SK-N-SH treated with all-trans-retinoic acid at 6 μM for 48 hours (cell line): ENCODE measurements at regions not wholly inside any gene's neighbourhood (a gene's known extent, or its start where the extent isn't known, plus 50 kb on each side); places are given as distances from the start of the nearest gene placed in this dataset.

Experiments
- ATAC-seq: fragments of 200-7000 bp; cut with Tn5 transposase; 3 replicates; pipeline ENCODE4 v1.9.1; 2020; ENCODE audit warnings: mild to moderate bottlenecking, moderate library complexity
- ARNTL ChIP-seq: fragments of 450-650 bp; formaldehyde crosslinking; IDR thresholded peaks from 2 replicates; pipeline ENCODE4 v1.5.0; 2020; ENCODE audit warnings: low read depth, mild to moderate bottlenecking, moderate library complexity, borderline replicate concordance
- BACH2 ChIP-seq: fragments of 250-450 bp; sonication (Bioruptor Pico); IDR thresholded peaks from 2 replicates; pipeline ENCODE4 v1.9.0; 2021; ENCODE audit warnings: mild to moderate bottlenecking, borderline replicate concordance
- CSDC2 ChIP-seq: fragments of 250-450 bp; sonication (Bioruptor Pico); IDR thresholded peaks from 2 replicates; pipeline ENCODE4 v1.5.0; 2020; ENCODE audit warnings: mild to moderate bottlenecking, moderate library complexity
- ESRRG ChIP-seq: fragments of 250-450 bp; sonication (Bioruptor Pico); IDR thresholded peaks from 2 replicates; pipeline ENCODE4 v1.6.1; 2021; ENCODE audit warnings: mild to moderate bottlenecking
- GLIS3 ChIP-seq: fragments of 250-450 bp; sonication (Bioruptor Pico); IDR thresholded peaks from 2 replicates; pipeline ENCODE4 v1.5.0; 2020; ENCODE audit warnings: mild to moderate bottlenecking, moderate library complexity
- ISL1 ChIP-seq: fragments of 250-450 bp; sonication (Bioruptor Pico); IDR thresholded peaks from 2 replicates; pipeline ENCODE4 v2.1.2; 2022; ENCODE audit warnings: mild to moderate bottlenecking, moderate library complexity
- OSR1 ChIP-seq: fragments of 250-450 bp; sonication (Bioruptor Pico); IDR thresholded peaks from 2 replicates; pipeline ENCODE4 v1.8.0; 2022; ENCODE audit warnings: moderate library complexity, mild to moderate bottlenecking, inconsistent platforms
- PATZ1 ChIP-seq: fragments of 250-450 bp; sonication (Bioruptor Pico); IDR thresholded peaks from 2 replicates; pipeline ENCODE4 v1.8.0; 2020; ENCODE audit warnings: mild to moderate bottlenecking, moderate library complexity, borderline replicate concordance
- PPARA ChIP-seq: fragments of 250-450 bp; sonication (Bioruptor Pico); IDR thresholded peaks from 2 replicates; pipeline ENCODE4 v1.5.0; 2020; ENCODE audit warnings: mild to moderate bottlenecking, borderline replicate concordance
- RARB ChIP-seq: fragments of 250-450 bp; sonication (Bioruptor Pico); IDR thresholded peaks from 2 replicates; pipeline ENCODE4 v1.8.0; 2021; ENCODE audit warnings: mild to moderate bottlenecking, moderate library complexity
- SNAI2 ChIP-seq: fragments of 250-450 bp; sonication (Bioruptor Pico); IDR thresholded peaks from 2 replicates; pipeline ENCODE4 v1.5.0; 2020; ENCODE audit warnings: mild to moderate bottlenecking, moderate library complexity
- TCF4 ChIP-seq: fragments of 250-450 bp; sonication (Bioruptor Pico); IDR thresholded peaks from 2 replicates; pipeline ENCODE4 v1.8.0; 2021; ENCODE audit warnings: mild to moderate bottlenecking, moderate library complexity, borderline replicate concordance
- TOX ChIP-seq: fragments of 250-450 bp; sonication (Bioruptor Pico); IDR thresholded peaks from 2 replicates; pipeline ENCODE4 v1.8.0; 2021; ENCODE audit warnings: mild to moderate bottlenecking, moderate library complexity, borderline replicate concordance
- ZC3H10 ChIP-seq: fragments of 250-450 bp; sonication (Bioruptor Pico); IDR thresholded peaks from 2 replicates; pipeline ENCODE4 v1.5.1; 2021; ENCODE audit warnings: mild to moderate bottlenecking, moderate library complexity
- ZFP30 ChIP-seq: fragments of 450-650 bp; formaldehyde crosslinking; IDR thresholded peaks from 2 replicates; pipeline ENCODE4 v1.5.0; 2022; ENCODE audit warnings: mild to moderate bottlenecking, moderate library complexity
- ZNF565 ChIP-seq: fragments of 450-650 bp; formaldehyde crosslinking; conservative IDR thresholded peaks from 2 replicates; pipeline ENCODE4 v1.5.0; 2020; ENCODE audit warnings: low read depth, mild to moderate bottlenecking, moderate library complexity
- ZNF70 ChIP-seq: fragments of 450-650 bp; formaldehyde crosslinking; IDR thresholded peaks from 2 replicates; pipeline ENCODE4 v1.5.0; 2020; ENCODE audit warnings: mild to moderate bottlenecking, moderate library complexity
- ZNF8 ChIP-seq: fragments of 450-650 bp; formaldehyde crosslinking; IDR thresholded peaks from 2 replicates; pipeline ENCODE4 v1.5.0; 2020; ENCODE audit warnings: mild to moderate bottlenecking, moderate library complexity
- TF ChIP-seq, protein P1 (sequence below): fragments of 250-450 bp; sonication (Bioruptor Pico); IDR thresholded peaks from 2 replicates; pipeline ENCODE4 v1.8.0; 2021; ENCODE audit warnings: low read depth, mild to moderate bottlenecking, moderate library complexity, borderline replicate concordance
- TF ChIP-seq, protein P2 (sequence below): fragments of 250-450 bp; sonication (Bioruptor Pico); IDR thresholded peaks from 2 replicates; pipeline ENCODE4 v1.5.0; 2020; ENCODE audit warnings: mild to moderate bottlenecking, moderate library complexity
- TF ChIP-seq, protein P3 (sequence below): fragments of 250-450 bp; sonication (Bioruptor Pico); IDR thresholded peaks from 2 replicates; pipeline ENCODE4 v1.5.1; 2021; ENCODE audit warnings: mild to moderate bottlenecking, moderate library complexity

DNA sequence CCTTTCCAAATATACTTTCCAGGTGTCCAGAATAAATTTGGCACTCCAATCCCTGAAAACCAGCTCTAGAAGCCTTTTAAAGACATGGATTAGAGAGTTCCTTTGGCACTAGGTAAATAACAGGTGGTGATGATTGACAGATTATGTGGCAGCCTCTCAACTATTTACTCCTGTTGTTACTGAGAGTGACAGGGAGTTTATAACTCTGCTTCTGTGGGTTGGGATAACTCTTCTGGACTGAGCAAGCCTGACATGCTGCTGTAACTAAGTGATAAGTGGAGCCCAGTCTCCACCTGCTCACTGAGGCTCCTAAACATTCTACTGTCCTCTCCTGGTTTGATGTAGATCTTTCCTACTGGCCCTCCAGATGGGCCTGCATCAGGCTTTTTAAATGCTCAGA is 693.2 kb upstream of the FTMT start:
- no peak for TF ChIP-seq TCF4 (CRISPR knock-in tag)
- ATAC-seq, result no peak

DNA sequence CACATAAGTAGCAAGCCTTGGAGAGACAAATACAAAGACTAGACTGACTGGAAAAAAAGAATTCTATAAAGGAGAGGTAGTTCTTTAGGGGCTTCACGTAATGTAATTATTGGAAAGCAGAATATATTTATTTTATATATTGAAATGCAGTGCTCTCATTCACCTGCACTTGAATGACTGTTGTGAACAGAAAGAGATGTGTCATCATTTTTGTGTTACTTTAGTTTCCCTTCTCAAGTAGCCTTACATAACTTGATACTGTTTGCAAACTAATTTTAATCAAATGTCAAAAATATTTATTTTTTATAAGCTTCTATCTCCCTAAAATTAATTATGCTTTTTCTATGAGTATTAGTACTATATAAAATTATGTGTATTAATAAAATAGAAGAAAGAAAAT is 691.1 kb upstream of the FTMT start:
- TF ChIP-seq ISL1 (CRISPR knock-in tag) (no peak), BACH2 (CRISPR knock-in tag) (no peak)
- TF ChIP-seq, protein P1, sequence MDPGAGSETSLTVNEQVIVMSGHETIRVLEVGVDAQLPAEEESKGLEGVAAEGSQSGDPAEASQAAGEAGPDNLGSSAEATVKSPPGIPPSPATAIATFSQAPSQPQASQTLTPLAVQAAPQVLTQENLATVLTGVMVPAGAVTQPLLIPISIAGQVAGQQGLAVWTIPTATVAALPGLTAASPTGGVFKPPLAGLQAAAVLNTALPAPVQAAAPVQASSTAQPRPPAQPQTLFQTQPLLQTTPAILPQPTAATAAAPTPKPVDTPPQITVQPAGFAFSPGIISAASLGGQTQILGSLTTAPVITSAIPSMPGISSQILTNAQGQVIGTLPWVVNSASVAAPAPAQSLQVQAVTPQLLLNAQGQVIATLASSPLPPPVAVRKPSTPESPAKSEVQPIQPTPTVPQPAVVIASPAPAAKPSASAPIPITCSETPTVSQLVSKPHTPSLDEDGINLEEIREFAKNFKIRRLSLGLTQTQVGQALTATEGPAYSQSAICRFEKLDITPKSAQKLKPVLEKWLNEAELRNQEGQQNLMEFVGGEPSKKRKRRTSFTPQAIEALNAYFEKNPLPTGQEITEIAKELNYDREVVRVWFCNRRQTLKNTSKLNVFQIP (CRISPR knock-in tag), result no peak
- ATAC-seq, result no peak

- ATAC-seq, result no peak
- TF ChIP-seq GLIS3 (CRISPR knock-in tag) (no peak), ZNF70 (CRISPR knock-in tag) (no peak), ZNF8 (CRISPR knock-in tag) (no peak), RARB (no peak), ESRRG (CRISPR knock-in tag) (no peak), ARNTL (no peak)
- TF ChIP-seq, protein P2, sequence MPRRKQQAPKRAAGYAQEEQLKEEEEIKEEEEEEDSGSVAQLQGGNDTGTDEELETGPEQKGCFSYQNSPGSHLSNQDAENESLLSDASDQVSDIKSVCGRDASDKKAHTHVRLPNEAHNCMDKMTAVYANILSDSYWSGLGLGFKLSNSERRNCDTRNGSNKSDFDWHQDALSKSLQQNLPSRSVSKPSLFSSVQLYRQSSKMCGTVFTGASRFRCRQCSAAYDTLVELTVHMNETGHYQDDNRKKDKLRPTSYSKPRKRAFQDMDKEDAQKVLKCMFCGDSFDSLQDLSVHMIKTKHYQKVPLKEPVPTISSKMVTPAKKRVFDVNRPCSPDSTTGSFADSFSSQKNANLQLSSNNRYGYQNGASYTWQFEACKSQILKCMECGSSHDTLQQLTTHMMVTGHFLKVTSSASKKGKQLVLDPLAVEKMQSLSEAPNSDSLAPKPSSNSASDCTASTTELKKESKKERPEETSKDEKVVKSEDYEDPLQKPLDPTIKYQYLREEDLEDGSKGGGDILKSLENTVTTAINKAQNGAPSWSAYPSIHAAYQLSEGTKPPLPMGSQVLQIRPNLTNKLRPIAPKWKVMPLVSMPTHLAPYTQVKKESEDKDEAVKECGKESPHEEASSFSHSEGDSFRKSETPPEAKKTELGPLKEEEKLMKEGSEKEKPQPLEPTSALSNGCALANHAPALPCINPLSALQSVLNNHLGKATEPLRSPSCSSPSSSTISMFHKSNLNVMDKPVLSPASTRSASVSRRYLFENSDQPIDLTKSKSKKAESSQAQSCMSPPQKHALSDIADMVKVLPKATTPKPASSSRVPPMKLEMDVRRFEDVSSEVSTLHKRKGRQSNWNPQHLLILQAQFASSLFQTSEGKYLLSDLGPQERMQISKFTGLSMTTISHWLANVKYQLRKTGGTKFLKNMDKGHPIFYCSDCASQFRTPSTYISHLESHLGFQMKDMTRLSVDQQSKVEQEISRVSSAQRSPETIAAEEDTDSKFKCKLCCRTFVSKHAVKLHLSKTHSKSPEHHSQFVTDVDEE (CRISPR knock-in tag), result no peak
Measured at GRCh38 chr5:121164632-121165031, 687.0 kb upstream of the FTMT start.

- TF ChIP-seq GLIS3 (CRISPR knock-in tag) (no peak), ZNF70 (CRISPR knock-in tag) (no peak), TCF4 (CRISPR knock-in tag) (no peak), ISL1 (CRISPR knock-in tag) (no peak), TOX (CRISPR knock-in tag) (no peak), PPARA (no peak), SNAI2 (no peak), ZFP30 (CRISPR knock-in tag) (no peak), OSR1 (CRISPR knock-in tag) (no peak), ZNF565 (CRISPR knock-in tag) (no peak), ARNTL (no peak), PATZ1 (CRISPR knock-in tag) (no peak), CSDC2 (CRISPR knock-in tag) (no peak), ZNF8 (CRISPR knock-in tag) (no peak), ZC3H10 (CRISPR knock-in tag) (no peak), RARB (no peak)
- TF ChIP-seq, protein P2 (CRISPR knock-in tag), result no peak
- TF ChIP-seq, protein P3, sequence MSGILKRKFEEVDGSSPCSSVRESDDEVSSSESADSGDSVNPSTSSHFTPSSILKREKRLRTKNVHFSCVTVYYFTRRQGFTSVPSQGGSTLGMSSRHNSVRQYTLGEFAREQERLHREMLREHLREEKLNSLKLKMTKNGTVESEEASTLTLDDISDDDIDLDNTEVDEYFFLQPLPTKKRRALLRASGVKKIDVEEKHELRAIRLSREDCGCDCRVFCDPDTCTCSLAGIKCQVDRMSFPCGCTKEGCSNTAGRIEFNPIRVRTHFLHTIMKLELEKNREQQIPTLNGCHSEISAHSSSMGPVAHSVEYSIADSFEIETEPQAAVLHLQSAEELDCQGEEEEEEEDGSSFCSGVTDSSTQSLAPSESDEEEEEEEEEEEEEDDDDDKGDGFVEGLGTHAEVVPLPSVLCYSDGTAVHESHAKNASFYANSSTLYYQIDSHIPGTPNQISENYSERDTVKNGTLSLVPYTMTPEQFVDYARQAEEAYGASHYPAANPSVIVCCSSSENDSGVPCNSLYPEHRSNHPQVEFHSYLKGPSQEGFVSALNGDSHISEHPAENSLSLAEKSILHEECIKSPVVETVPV, result no peak
- TF ChIP-seq, protein P1 (CRISPR knock-in tag), result no peak
- ATAC-seq, result peak; percentile 31; the same call in 2 of the 3 replicates
Measured at GRCh38 chr5:121171361-121171760, 680.3 kb upstream of the FTMT start.
